Esophagus muscularis mucosa (tissue), 4 donors: ENCODE measurements at regions not wholly inside any gene's neighbourhood (a gene's known extent, or its start where the extent isn't known, plus 50 kb on each side); places are given as distances from the start of the nearest gene placed in this dataset.

Experiments
- DNase-seq: peaks from one replicate; pipeline ENCODE4 v3.0.0-alpha.2; 2017; ENCODE audit errors: extremely low spot score
- H3K27ac ChIP-seq, 4 donors: fragments of 200-600 bp; sonication (generic); replicated peaks in 1 of 4; 1 replicate in 3 of 4; 2 replicates in 1 of 4; pipeline ENCODE4 v1.5.1; 2016 to 2019; ENCODE audit warnings: mild to moderate bottlenecking in 1 of 4
- H3K27me3 ChIP-seq, 4 donors: fragments of 200-600 bp; sonication (generic); one replicate each; pipeline versions ENCODE4 v1.5.1 to v1.6.0; 2016 to 2019
- H3K36me3 ChIP-seq, 4 donors: fragments of 200-600 bp; sonication (generic); one replicate each; pipeline ENCODE4 v1.5.1; 2016 to 2019
- H3K4me1 ChIP-seq, 4 donors: fragments of 200-600 bp; sonication (generic); one replicate each; pipeline ENCODE4 v1.5.1; 2016 to 2019
- H3K4me3 ChIP-seq, 4 donors: fragments of 200-600 bp; sonication (generic); 1 replicate in 2 of 4; 2 replicates in 2 of 4; pipeline ENCODE4 v1.5.1; 2016 to 2019; ENCODE audit warnings: mild to moderate bottlenecking in 4 of 4, moderate library complexity in 1 of 4
- H3K9me3 ChIP-seq, 4 donors: fragments of 200-600 bp; sonication (generic); 1 replicate in 3 of 4; 2 replicates in 1 of 4; pipeline ENCODE4 v1.5.1; 2016 to 2019
- EP300 ChIP-seq: sonication (generic); formaldehyde crosslinking; IDR thresholded peaks from one replicate; pipeline ENCODE4 v1.6.1; 2017; ENCODE audit warnings: antibody characterized with exemption
- POLR2A ChIP-seq: fragments of 450-650 bp; IDR thresholded peaks from one replicate; pipeline ENCODE4 v1.6.1; 2017; ENCODE audit warnings: antibody characterized with exemption, moderate library complexity, mild to moderate bottlenecking, low read depth
- POLR2AphosphoS5 ChIP-seq, 2 donors: sonication (generic); formaldehyde crosslinking; IDR thresholded peaks; one replicate each; pipeline ENCODE4 v1.6.1; 2017; ENCODE audit warnings: antibody characterized with exemption in 2 of 2
- WGBS: methylation state at CpG from one replicate; pipeline ENCODE4 v1.1.5; 2018; 5-methylcytosine and 5-hydroxymethylcytosine counted together
- intact Hi-C: fragments of 100-400 bp; cut with DNase I; formaldehyde crosslinking; loops from one replicate; pipeline ENCODE4 v1.15.1; 2023
- TF ChIP-seq, protein P1 (sequence below), 3 experiments: fragments of 200-600 bp in 2 of 3; fragments of 450-650 bp in 1 of 3; sonication (generic) in 2 of 3; IDR thresholded peaks; one replicate each; pipeline ENCODE4 v1.5.1; 2017 to 2019; ENCODE audit warnings: antibody characterized with exemption in 3 of 3, mild to moderate bottlenecking in 2 of 3, moderate library complexity in 1 of 3

DNA sequence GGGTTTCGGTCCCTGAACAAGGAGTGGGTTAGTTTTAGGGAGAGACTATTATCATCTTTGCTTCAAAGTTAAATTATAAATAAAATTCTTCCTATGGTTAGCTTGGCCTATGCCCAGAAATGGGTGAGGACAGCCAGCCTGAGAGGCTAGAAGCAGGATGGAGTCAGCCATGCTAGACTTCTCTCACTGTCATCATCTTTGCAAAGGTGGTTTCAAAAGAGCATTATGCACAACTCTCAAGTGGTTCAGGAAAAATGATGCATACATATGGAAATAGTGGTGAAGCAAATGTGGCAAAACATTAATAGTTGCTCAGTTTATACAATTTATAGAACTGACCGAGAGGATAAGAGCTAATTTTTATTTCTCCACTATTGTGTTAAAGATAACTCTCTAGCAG is 124.3 kb upstream of the FOXN2 start:
- Histone ChIP-seq H3K4me1 (no peaks in the 10 kb centered on the region), H3K36me3 (no peaks in the 10 kb centered on the region), H3K4me3 (no peak overlapping the region), H3K27ac (no peak overlapping the region), H3K27me3 (no peaks in the 10 kb centered on the region), H3K9me3 (no peaks in the 10 kb centered on the region)
- WGBS: 98% methylated on average over 2 of the region's 2 CpGs
- intact Hi-C loops: no loop called here
- TF ChIP-seq, protein P1, sequence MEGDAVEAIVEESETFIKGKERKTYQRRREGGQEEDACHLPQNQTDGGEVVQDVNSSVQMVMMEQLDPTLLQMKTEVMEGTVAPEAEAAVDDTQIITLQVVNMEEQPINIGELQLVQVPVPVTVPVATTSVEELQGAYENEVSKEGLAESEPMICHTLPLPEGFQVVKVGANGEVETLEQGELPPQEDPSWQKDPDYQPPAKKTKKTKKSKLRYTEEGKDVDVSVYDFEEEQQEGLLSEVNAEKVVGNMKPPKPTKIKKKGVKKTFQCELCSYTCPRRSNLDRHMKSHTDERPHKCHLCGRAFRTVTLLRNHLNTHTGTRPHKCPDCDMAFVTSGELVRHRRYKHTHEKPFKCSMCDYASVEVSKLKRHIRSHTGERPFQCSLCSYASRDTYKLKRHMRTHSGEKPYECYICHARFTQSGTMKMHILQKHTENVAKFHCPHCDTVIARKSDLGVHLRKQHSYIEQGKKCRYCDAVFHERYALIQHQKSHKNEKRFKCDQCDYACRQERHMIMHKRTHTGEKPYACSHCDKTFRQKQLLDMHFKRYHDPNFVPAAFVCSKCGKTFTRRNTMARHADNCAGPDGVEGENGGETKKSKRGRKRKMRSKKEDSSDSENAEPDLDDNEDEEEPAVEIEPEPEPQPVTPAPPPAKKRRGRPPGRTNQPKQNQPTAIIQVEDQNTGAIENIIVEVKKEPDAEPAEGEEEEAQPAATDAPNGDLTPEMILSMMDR (IDR thresholded peaks at IDR 0.05): no peak
- TF ChIP-seq POLR2AphosphoS5 (IDR thresholded peaks at IDR 0.05) (no peak), POLR2A (no peak), EP300 (no peak)
- no peak for DNase-seq

DNA sequence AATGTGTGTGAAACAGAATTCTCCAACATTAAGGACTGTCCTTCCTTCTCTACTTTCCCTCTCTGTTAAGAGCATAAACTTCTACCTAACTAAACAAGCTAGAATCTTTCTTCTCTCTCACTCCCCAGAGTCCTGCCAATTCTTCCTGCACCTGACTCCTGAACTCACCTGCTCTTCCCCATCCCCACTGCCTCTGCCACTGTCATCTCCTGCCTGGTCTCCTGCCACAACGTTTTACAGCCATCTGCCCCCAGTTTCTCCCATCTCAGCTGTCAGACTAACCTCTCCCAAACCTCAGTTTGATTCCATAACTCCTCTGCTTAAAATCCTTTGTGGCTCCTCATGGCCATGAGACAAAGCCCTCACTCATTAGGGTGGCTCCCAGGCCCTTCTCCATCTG is 119.8 kb upstream of the FOXN2 start:
- H3K4me1 ChIP-seq: no peaks in the 10 kb centered on the region
- intact Hi-C loops: no loop called here
- DNase-seq: no peak
- 72% methylated on average over 1 of the region's 1 CpG for WGBS
- H3K27me3 ChIP-seq: no peaks in the 10 kb centered on the region
- no peaks in the 10 kb centered on the region for H3K36me3 ChIP-seq
- no peak overlapping the region for H3K27ac ChIP-seq
- no peak for TF ChIP-seq EP300
- no peaks in the 10 kb centered on the region for H3K9me3 ChIP-seq
- no peak overlapping the region for H3K4me3 ChIP-seq

DNA sequence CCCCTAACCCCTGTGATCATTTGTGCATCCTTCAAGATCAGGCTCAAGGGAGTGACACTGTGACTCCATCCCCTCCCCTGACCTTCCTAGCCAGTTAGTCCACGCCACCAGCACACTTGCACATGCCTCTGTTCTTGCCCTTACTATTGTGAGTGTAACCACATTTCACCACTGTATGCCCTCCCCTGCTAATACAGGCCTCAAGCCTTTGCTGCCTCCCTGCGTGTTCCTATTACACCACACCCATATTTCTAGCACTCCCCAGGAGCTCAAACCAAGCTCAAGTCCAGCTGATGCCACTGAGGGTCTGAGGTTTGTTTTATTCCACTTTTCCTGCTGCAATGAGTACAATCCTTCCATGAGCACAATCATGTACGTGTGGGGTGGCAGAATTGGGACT is 119.3 kb upstream of the FOXN2 start:
- H3K27me3 ChIP-seq: no peaks in the 10 kb centered on the region
- intact Hi-C loops: no loop called here
- no peak overlapping the region for H3K27ac ChIP-seq
- TF ChIP-seq, protein P1 (IDR thresholded peaks at IDR 0.05): no peak
- TF ChIP-seq POLR2AphosphoS5 (IDR thresholded peaks at IDR 0.05): no peak
- no peak for TF ChIP-seq EP300
- no peak for TF ChIP-seq POLR2A
- H3K9me3 ChIP-seq: no peaks in the 10 kb centered on the region
- no peaks in the 10 kb centered on the region for H3K4me1 ChIP-seq
- H3K36me3 ChIP-seq: no peaks in the 10 kb centered on the region
- DNase-seq: no peak
- WGBS: 95% methylated on average over 3 of the region's 3 CpGs
- no peak overlapping the region for H3K4me3 ChIP-seq

DNA sequence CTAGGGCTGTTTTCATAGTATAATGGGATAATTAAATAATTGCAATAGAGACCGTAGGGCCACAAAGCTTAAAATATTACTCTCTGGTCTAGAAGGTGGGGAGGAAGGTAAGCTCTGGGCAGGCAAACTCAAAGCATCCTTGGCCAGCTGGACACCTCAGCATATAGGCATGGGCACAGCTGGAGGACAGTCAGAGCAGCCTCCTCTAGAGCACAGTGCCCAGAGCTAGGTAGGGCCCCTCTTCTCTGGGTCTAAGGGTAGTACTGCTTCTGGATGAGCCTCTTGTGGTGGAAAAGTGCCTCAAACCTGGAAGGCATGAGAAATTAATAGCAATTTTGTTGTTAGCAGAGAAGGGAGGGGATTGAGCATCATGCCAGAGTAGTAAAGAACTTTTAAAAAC is 116.9 kb upstream of the FOXN2 start:
- no peaks in the 10 kb centered on the region for H3K27me3 ChIP-seq
- TF ChIP-seq POLR2AphosphoS5 (IDR thresholded peaks at IDR 0.05) (no peak), POLR2A (no peak), EP300 (no peak)
- TF ChIP-seq, protein P1 (IDR thresholded peaks at IDR 0.05): no peak
- no peak overlapping the region for H3K4me3 ChIP-seq
- no peak overlapping the region for H3K27ac ChIP-seq
- 94% methylated on average over 1 of the region's 1 CpG for WGBS
- H3K36me3 ChIP-seq: no peaks in the 10 kb centered on the region
- no peak for DNase-seq
- no peaks in the 10 kb centered on the region for H3K9me3 ChIP-seq
- intact Hi-C loops: no loop called here
- no peaks in the 10 kb centered on the region for H3K4me1 ChIP-seq

DNA sequence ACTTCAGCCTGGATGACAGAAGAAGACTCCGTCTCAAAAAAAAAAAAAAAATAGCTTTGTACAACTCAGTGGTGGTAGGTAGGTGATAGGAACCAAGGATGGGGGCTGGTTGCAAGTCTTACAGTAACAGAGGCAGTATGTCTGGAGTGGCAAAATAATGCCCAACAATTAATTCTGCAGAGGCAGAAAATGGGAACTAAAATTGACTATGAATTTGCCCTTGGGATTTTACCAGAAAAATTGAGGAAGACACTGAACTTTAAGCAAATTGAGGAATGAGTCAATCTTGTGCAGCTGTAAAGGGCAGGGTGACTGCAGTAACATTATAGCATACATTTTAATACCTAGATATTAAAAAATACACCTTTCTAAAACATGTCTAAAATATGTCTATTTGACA is 116.1 kb upstream of the FOXN2 start:
- no peak overlapping the region for H3K4me3 ChIP-seq
- 100% methylated on average over 1 of the region's 1 CpG for WGBS
- no peak overlapping the region for H3K27ac ChIP-seq
- H3K9me3 ChIP-seq: no peaks in the 10 kb centered on the region
- H3K27me3 ChIP-seq: no peaks in the 10 kb centered on the region
- intact Hi-C loops: no loop called here
- no peaks in the 10 kb centered on the region for H3K36me3 ChIP-seq
- no peak for DNase-seq
- no peaks in the 10 kb centered on the region for H3K4me1 ChIP-seq
- TF ChIP-seq, protein P1 (IDR thresholded peaks at IDR 0.05): no peak
- TF ChIP-seq POLR2A (no peak), EP300 (no peak), POLR2AphosphoS5 (IDR thresholded peaks at IDR 0.05) (no peak)
